ENCODE measurements at regions not wholly inside any gene's neighbourhood (a gene's known extent, or its start where the extent isn't known, plus 50 kb on each side); places are given as distances from the start of the nearest gene placed in this dataset.

- no peak for TF ChIP-seq CTCF (IDR thresholded peaks at IDR 0.05)
- ATAC-seq (ENCODE audit: low FRiP score) = no peak
- no peak for DNase-seq (ENCODE audit: low spot score)
Measured at GRCh38 chr19:20349206-20349605, 182.2 kb downstream of the ZNF486 start.

GRCh38 chr19:20339444-20339843, 172.4 kb downstream of the ZNF486 start:
- no peak for DNase-seq (ENCODE audit: low spot score)
- ATAC-seq (ENCODE audit: low FRiP score) = no peak
- no peak for TF ChIP-seq CTCF (IDR thresholded peaks at IDR 0.05)

GRCh38 chr19:20334760-20335159, 167.7 kb downstream of the ZNF486 start:
- ATAC-seq (ENCODE audit: low FRiP score) (no peak), DNase-seq (ENCODE audit: low spot score) (no peak)
- TF ChIP-seq CTCF (IDR thresholded peaks at IDR 0.05) = no peak

GRCh38 chr19:20333508-20333907, 166.5 kb downstream of the ZNF486 start:
- DNase-seq (ENCODE audit: low spot score) (no peak), ATAC-seq (ENCODE audit: low FRiP score) (no peak)
- TF ChIP-seq CTCF (IDR thresholded peaks at IDR 0.05) = no peak

- ATAC-seq (ENCODE audit: low FRiP score) (no peak), DNase-seq (ENCODE audit: low spot score) (no peak)
- TF ChIP-seq CTCF (IDR thresholded peaks at IDR 0.05) = no peak
Measured at GRCh38 chr19:20325151-20325550, 158.1 kb downstream of the ZNF486 start.

GRCh38 chr19:20321139-20321763, 154.2 kb downstream of the ZNF486 start:
- DNase-seq (ENCODE audit: low spot score) (no peak), ATAC-seq (ENCODE audit: low FRiP score) (no peak)
- TF ChIP-seq CTCF (IDR thresholded peaks at IDR 0.05) = no peak

GRCh38 chr19:20320191-20320590, 153.2 kb downstream of the ZNF486 start:
- ATAC-seq (ENCODE audit: low FRiP score) = no peak

More at GRCh38 chr19:20320191-20320590, 153.2 kb downstream of the ZNF486 start:
- no peak for TF ChIP-seq CTCF (IDR thresholded peaks at IDR 0.05)
- no peak for DNase-seq (ENCODE audit: low spot score)
